Stomach (tissue), 8 donors: ENCODE measurements at regions not wholly inside any gene's neighbourhood (a gene's known extent, or its start where the extent isn't known, plus 50 kb on each side); places are given as distances from the start of the nearest gene placed in this dataset.
A peak's percentile ranks its signal among the peaks of the same experiment; 100 is the strongest.

Experiments
- DNase-seq, 2 donors: peaks; one replicate each; pipeline versions ENCODE4 v3.0.0 to v3.0.0-alpha.2; 2013 to 2019
- H3K27ac ChIP-seq, 5 donors: fragments of 200-600 bp in 4 of 5; sonication (generic) in 4 of 5; one replicate each; pipeline ENCODE4 v1.5.1; 2013 to 2019; ENCODE audit warnings: mild to moderate bottlenecking in 1 of 5, moderate library complexity in 1 of 5
- H3K27me3 ChIP-seq, 3 donors: fragments of 200-600 bp; sonication (generic); one replicate each; pipeline ENCODE4 v1.5.1; 2017 to 2019; ENCODE audit warnings: mixed run types in 1 of 3
- H3K36me3 ChIP-seq, 4 donors: fragments of 200-600 bp; sonication (generic); 1 replicate in 3 of 4; 2 replicates in 1 of 4; pipeline ENCODE4 v1.5.1; 2016 to 2019
- H3K4me1 ChIP-seq, 4 donors: fragments of 200-600 bp; sonication (generic); one replicate each; pipeline ENCODE4 v1.5.1; 2016 to 2019
- H3K4me3 ChIP-seq, 4 donors: fragments of 200-600 bp; sonication (generic) in 3 of 4; one replicate each; pipeline ENCODE4 v1.5.1; 2016 to 2019; ENCODE audit warnings: mild to moderate bottlenecking in 1 of 4
- H3K9me3 ChIP-seq, 4 donors: fragments of 200-600 bp; sonication (generic); one replicate each; pipeline ENCODE4 v1.5.1; 2016 to 2019
- EP300 ChIP-seq: sonication (generic); formaldehyde crosslinking; IDR thresholded peaks from one replicate; pipeline ENCODE4 v1.6.1; 2017; ENCODE audit warnings: antibody characterized with exemption
- POLR2A ChIP-seq, 4 donors: fragments of 450-650 bp; IDR thresholded peaks; one replicate each; pipeline ENCODE4 v1.6.1; 2016; ENCODE audit warnings: antibody characterized with exemption in 4 of 4, control low read depth in 2 of 4, mild to moderate bottlenecking in 1 of 4, moderate library complexity in 1 of 4
- POLR2AphosphoS5 ChIP-seq, 3 donors: sonication (generic); formaldehyde crosslinking; IDR thresholded peaks; one replicate each; pipeline ENCODE4 v1.6.1; 2016; ENCODE audit warnings: antibody characterized with exemption in 3 of 3
- WGBS, 5 donors: extraction: QIAGEN DNeasy Blood & Tissue Kit in 3 of 5; methylation state at CpG; one replicate each; pipeline versions ENCODE4 v1.1.5 to v1.1.7; 2013 to 2018; 5-methylcytosine and 5-hydroxymethylcytosine counted together
- intact Hi-C: fragments of 100-400 bp; cut with DNase I; formaldehyde crosslinking; loops from one replicate; pipeline ENCODE4 v1.15.1; 2023; ENCODE audit warnings: low total_unique reads
- TF ChIP-seq, protein P1 (sequence below), 7 experiments: fragments of 450-650 bp in 4 of 7; fragments of 200-600 bp in 3 of 7; sonication (generic) in 3 of 7; IDR thresholded peaks; one replicate each; pipeline ENCODE4 v1.5.1; 2016 to 2019; ENCODE audit warnings: antibody characterized with exemption in 7 of 7, control low read depth in 2 of 7, mild to moderate bottlenecking in 1 of 7
- donor health status: healthy with polysubstance abuse.
- donor health status: Bipolar disorder and iron deficiency.
- donor health status: healthy.

- H3K36me3 ChIP-seq: no peaks in the 10 kb centered on the region
- TF ChIP-seq POLR2A (IDR thresholded peaks at IDR 0.05) (no peak), POLR2AphosphoS5 (IDR thresholded peaks at IDR 0.05) (no peak), EP300 (no peak)
- TF ChIP-seq, protein P1, sequence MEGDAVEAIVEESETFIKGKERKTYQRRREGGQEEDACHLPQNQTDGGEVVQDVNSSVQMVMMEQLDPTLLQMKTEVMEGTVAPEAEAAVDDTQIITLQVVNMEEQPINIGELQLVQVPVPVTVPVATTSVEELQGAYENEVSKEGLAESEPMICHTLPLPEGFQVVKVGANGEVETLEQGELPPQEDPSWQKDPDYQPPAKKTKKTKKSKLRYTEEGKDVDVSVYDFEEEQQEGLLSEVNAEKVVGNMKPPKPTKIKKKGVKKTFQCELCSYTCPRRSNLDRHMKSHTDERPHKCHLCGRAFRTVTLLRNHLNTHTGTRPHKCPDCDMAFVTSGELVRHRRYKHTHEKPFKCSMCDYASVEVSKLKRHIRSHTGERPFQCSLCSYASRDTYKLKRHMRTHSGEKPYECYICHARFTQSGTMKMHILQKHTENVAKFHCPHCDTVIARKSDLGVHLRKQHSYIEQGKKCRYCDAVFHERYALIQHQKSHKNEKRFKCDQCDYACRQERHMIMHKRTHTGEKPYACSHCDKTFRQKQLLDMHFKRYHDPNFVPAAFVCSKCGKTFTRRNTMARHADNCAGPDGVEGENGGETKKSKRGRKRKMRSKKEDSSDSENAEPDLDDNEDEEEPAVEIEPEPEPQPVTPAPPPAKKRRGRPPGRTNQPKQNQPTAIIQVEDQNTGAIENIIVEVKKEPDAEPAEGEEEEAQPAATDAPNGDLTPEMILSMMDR (IDR thresholded peaks at IDR 0.05): no peak
- peak in 1 of 2 donors; percentile 43 for DNase-seq
- H3K4me3 ChIP-seq: no peak overlapping the region
- H3K27me3 ChIP-seq: no peaks in the 10 kb centered on the region
- peaks cover 0 to 27% (median 16%) of the 10 kb centered on the region in 4 donors for H3K4me1 ChIP-seq
- intact Hi-C loops: no loop called here
- 14 to 33% (median 20%) methylated on average over 4 of the region's 4 CpGs for WGBS, 5 donors
- H3K27ac ChIP-seq: peak overlapping the region in 4 of 5 donors; percentile 19 to 66 (median 50)
- no peaks in the 10 kb centered on the region for H3K9me3 ChIP-seq
These were observed 76.8 kb upstream of the COX20 start for GRCh38 chr1:244758708-244759107.

DNA sequence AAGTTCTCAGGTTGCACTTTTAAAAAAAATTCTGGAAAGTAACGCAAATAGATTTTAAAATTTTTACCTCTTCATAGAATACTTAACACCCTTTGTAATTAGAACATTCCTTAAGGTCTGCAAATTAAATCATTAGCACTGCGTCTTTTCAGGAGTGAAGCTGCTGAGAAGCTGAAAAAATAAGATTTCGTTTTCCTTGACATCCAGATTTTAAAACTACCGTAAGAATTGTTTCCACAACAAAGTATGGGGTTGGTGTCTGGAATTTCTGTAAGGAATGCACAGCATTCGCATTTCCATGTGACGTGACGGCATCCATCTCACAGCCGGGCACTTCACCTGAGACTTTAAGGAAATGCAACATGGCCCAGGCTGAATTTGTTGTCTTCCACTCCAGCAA, 76.3 kb upstream of the COX20 start:
- DNase-seq: peak in 1 of 2 donors; percentile 11
- Histone ChIP-seq H3K4me3 (no peak overlapping the region), H3K27me3 (peaks cover 0 to 3% (median 0%) of the 10 kb centered on the region in 3 donors), H3K4me1 (peaks cover 0 to 27% (median 16%) of the 10 kb centered on the region in 4 donors), H3K9me3 (no peaks in the 10 kb centered on the region), H3K27ac (peak overlapping the region in 3 of 5 donors; percentile 19 to 66 (median 58)), H3K36me3 (no peaks in the 10 kb centered on the region)
- intact Hi-C loops: no loop called here
- TF ChIP-seq POLR2AphosphoS5 (IDR thresholded peaks at IDR 0.05) (no peak), POLR2A (IDR thresholded peaks at IDR 0.05) (no peak), EP300 (no peak)
- TF ChIP-seq, protein P1 (IDR thresholded peaks at IDR 0.05): no peak
- WGBS, 5 donors: 35 to 73% (median 64%) methylated on average over 8 of the region's 8 CpGs

DNA sequence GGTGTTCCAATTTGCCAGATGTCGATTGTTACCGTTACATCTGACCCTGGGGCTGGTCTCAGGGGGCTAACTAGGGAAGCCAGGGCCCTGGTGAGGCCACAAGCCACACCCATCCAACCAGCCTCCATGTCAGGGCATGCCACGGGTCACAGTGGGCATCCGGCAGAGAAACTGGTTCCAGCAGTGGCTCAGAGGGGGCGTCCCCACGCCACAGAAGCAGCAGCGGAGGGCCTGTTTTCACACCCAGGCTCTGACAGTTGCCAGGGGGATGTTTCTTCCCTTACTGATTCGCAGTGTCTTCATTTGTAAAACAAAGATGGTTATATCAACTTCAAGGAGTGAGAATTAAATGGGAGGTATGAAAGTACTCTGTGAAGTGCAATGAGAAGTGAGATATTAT, 75.0 kb upstream of the COX20 start:
- peaks cover 0 to 5% (median 0%) of the 10 kb centered on the region in 3 donors for H3K27me3 ChIP-seq
- WGBS, 5 donors: 86 to 95% (median 92%) methylated on average over 8 of the region's 8 CpGs
- no peak overlapping the region for H3K27ac ChIP-seq
- H3K36me3 ChIP-seq: no peaks in the 10 kb centered on the region
- TF ChIP-seq, protein P1 (IDR thresholded peaks at IDR 0.05): no peak
- no peak for TF ChIP-seq POLR2AphosphoS5 (IDR thresholded peaks at IDR 0.05)
- TF ChIP-seq EP300: no peak
- TF ChIP-seq POLR2A (IDR thresholded peaks at IDR 0.05): no peak
- no peak overlapping the region for H3K4me3 ChIP-seq
- H3K9me3 ChIP-seq: no peaks in the 10 kb centered on the region
- DNase-seq: no peak
- intact Hi-C loops: no loop called here
- H3K4me1 ChIP-seq: peaks cover 0 to 27% (median 16%) of the 10 kb centered on the region in 4 donors

- WGBS, 5 donors: 76 to 87% (median 81%) methylated on average over 18 of the region's 18 CpGs
- DNase-seq: no peak
- Histone ChIP-seq H3K4me3 (no peak overlapping the region), H3K27ac (no peak overlapping the region), H3K4me1 (peaks cover 0 to 27% (median 16%) of the 10 kb centered on the region in 4 donors), H3K36me3 (no peaks in the 10 kb centered on the region), H3K9me3 (no peaks in the 10 kb centered on the region), H3K27me3 (peaks cover 0 to 5% (median 0%) of the 10 kb centered on the region in 3 donors)
- intact Hi-C loops: no loop called here
- TF ChIP-seq POLR2A (IDR thresholded peaks at IDR 0.05) (no peak), POLR2AphosphoS5 (IDR thresholded peaks at IDR 0.05) (no peak), EP300 (no peak)
- TF ChIP-seq, protein P1 (IDR thresholded peaks at IDR 0.05): no peak
These were observed 74.2 kb upstream of the COX20 start for GRCh38 chr1:244761279-244761678.
